ENCODE measurements at regions not wholly inside any gene's neighbourhood (a gene's known extent, or its start where the extent isn't known, plus 50 kb on each side); places are given as distances from the start of the nearest gene placed in this dataset.

GRCh38 chr6:98136333-98136732 is 698.0 kb upstream of the POU3F2 start:
- Histone ChIP-seq H3K9me2 (ENCODE audit: insufficient read depth) (no peaks in the 10 kb centered on the region), H3K4me2 (ENCODE audit: low read length) (no peak overlapping the region), H3K4me1 (ENCODE audit: control insufficient read depth in 1 of 2, insufficient read depth in 2 of 2, low read length in 2 of 2) (no peaks in the 10 kb centered on the region), H4K20me1 (ENCODE audit: insufficient read depth) (no peaks in the 10 kb centered on the region), H3K79me2 (ENCODE audit: insufficient read depth, low read length) (no peaks in the 10 kb centered on the region), H3K9ac (ENCODE audit: low read length) (no peak overlapping the region), H3K36me3 (ENCODE audit: control insufficient read depth in 1 of 2, insufficient read depth in 2 of 2, low read length in 2 of 2) (no peaks in the 10 kb centered on the region), H3K27ac (ENCODE audit: low read depth, low read length) (no peak overlapping the region), H3K4me3 (replicated peaks in 1 of 2; ENCODE audit: low read depth in 1 of 2, low read length in 2 of 2) (no peak overlapping the region), H2AFZ (ENCODE audit: low read depth, low read length, poor library complexity, severe bottlenecking) (no peak overlapping the region), H3K27me3 (ENCODE audit: insufficient read depth, low read length) (no peaks in the 10 kb centered on the region), H3K9me3 (ENCODE audit: control insufficient read depth in 1 of 2, insufficient read depth in 1 of 2, low read depth in 1 of 2, low read length in 2 of 2) (no peaks in the 10 kb centered on the region)
- ChIA-PET CTCF (no interaction called here), RAD21 (ENCODE audit: low non-redundant PET in 1 of 2, low total read pairs in 2 of 2, uncharacterized antibody in 2 of 2, unreplicated experiment in 2 of 2) (no interaction called here), POLR2A (no interaction called here)
- intact Hi-C loops (cut with micrococcal nuclease), result no loop called here
- TF ChIP-seq EZH2phosphoT487 (IDR thresholded peaks at IDR 0.05; ENCODE audit: borderline replicate concordance), result no peak
- no peak for TF ChIP-seq EZH2 (IDR thresholded peaks at IDR 0.05)
- TF ChIP-seq CEBPB (IDR thresholded peaks at IDR 0.05; ENCODE audit: low read depth), result no peak
- TF ChIP-seq EGR1 (IDR thresholded peaks at IDR 0.05; ENCODE audit: low read depth), result no peak
- no peak for TF ChIP-seq RAD21 (IDR thresholded peaks at IDR 0.05; ENCODE audit: low read depth)
- TF ChIP-seq CBX3 (IDR thresholded peaks at IDR 0.05; ENCODE audit: low read depth), result no peak
- TF ChIP-seq SP1 (IDR thresholded peaks at IDR 0.05; ENCODE audit: low read depth), result no peak
- no peak for TF ChIP-seq TCF7L2 (IDR thresholded peaks at IDR 0.05; ENCODE audit: borderline replicate concordance, extremely low read depth, insufficient read depth, insufficient read length)
- TF ChIP-seq, protein P1, sequence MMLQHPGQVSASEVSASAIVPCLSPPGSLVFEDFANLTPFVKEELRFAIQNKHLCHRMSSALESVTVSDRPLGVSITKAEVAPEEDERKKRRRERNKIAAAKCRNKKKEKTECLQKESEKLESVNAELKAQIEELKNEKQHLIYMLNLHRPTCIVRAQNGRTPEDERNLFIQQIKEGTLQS (IDR thresholded peaks at IDR 0.05), result no peak
- TF ChIP-seq, protein P2, sequence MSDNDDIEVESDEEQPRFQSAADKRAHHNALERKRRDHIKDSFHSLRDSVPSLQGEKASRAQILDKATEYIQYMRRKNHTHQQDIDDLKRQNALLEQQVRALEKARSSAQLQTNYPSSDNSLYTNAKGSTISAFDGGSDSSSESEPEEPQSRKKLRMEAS (IDR thresholded peaks at IDR 0.05), result no peak
- TF ChIP-seq POLR2A (IDR thresholded peaks at IDR 0.05; ENCODE audit: borderline replicate concordance, extremely low read depth, insufficient read depth, insufficient read length), result no peak
- no peak for TF ChIP-seq POLR2AphosphoS5 (IDR thresholded peaks at IDR 0.05; ENCODE audit: low read depth, low read length)
- TF ChIP-seq SIN3A (IDR thresholded peaks at IDR 0.05; ENCODE audit: low read depth), result no peak
- no peak for TF ChIP-seq CTCF (IDR thresholded peaks at IDR 0.05 in 2 of 3, conservative IDR thresholded peaks at IDR 0.05 in 1 of 3; ENCODE audit: borderline replicate concordance in 1 of 3, insufficient read depth in 1 of 3, low read depth in 2 of 3, low read length in 2 of 3)
- ATAC-seq (no peak), DNase-seq (ENCODE audit: low read depth, low spot score) (no peak)
- BruUV-seq (replicated peaks), result no TSS peak

Measured in HCT116 (cell line).